IMR-90 (cell line): ENCODE measurements at regions not wholly inside any gene's neighbourhood (a gene's known extent, or its start where the extent isn't known, plus 50 kb on each side); places are given as distances from the start of the nearest gene placed in this dataset.

Experiments used
- MXI1 ChIP-seq: IDR thresholded peaks from 2 replicates; pipeline ENCODE4 v1.6.1; 2012; ENCODE audit warnings: low read depth, mild to moderate bottlenecking, low read length, moderate library complexity, borderline replicate concordance
- RAD21 ChIP-seq: IDR thresholded peaks from 2 replicates; pipeline ENCODE4 v1.6.1; 2012; ENCODE audit warnings: low read length, improper control_type of control experiment
- RCOR1 ChIP-seq: IDR thresholded peaks from 2 replicates; pipeline ENCODE4 v1.6.1; 2012; ENCODE audit warnings: mild to moderate bottlenecking, low read length, improper control_type of control experiment; ENCODE audit not compliant: insufficient replicate concordance
- TF ChIP-seq, protein P1 (sequence below): fragments of 150-350 bp; IDR thresholded peaks from 2 replicates; pipeline ENCODE4 v1.6.1; 2016; ENCODE audit warnings: low read depth, mild to moderate bottlenecking, low read length, moderate library complexity, borderline replicate concordance
- TF ChIP-seq, protein P2 (sequence below): conservative IDR thresholded peaks from 2 replicates; pipeline ENCODE4 v1.5.1; 2012; ENCODE audit warnings: mild to moderate bottlenecking, low read depth, low read length, improper control_type of control experiment

- TF ChIP-seq, protein P1, sequence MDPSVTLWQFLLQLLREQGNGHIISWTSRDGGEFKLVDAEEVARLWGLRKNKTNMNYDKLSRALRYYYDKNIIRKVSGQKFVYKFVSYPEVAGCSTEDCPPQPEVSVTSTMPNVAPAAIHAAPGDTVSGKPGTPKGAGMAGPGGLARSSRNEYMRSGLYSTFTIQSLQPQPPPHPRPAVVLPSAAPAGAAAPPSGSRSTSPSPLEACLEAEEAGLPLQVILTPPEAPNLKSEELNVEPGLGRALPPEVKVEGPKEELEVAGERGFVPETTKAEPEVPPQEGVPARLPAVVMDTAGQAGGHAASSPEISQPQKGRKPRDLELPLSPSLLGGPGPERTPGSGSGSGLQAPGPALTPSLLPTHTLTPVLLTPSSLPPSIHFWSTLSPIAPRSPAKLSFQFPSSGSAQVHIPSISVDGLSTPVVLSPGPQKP = no peak
- TF ChIP-seq RAD21 (no peak), RCOR1 (no peak), MXI1 (no peak)
- TF ChIP-seq, protein P2, sequence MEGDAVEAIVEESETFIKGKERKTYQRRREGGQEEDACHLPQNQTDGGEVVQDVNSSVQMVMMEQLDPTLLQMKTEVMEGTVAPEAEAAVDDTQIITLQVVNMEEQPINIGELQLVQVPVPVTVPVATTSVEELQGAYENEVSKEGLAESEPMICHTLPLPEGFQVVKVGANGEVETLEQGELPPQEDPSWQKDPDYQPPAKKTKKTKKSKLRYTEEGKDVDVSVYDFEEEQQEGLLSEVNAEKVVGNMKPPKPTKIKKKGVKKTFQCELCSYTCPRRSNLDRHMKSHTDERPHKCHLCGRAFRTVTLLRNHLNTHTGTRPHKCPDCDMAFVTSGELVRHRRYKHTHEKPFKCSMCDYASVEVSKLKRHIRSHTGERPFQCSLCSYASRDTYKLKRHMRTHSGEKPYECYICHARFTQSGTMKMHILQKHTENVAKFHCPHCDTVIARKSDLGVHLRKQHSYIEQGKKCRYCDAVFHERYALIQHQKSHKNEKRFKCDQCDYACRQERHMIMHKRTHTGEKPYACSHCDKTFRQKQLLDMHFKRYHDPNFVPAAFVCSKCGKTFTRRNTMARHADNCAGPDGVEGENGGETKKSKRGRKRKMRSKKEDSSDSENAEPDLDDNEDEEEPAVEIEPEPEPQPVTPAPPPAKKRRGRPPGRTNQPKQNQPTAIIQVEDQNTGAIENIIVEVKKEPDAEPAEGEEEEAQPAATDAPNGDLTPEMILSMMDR = no peak
These were observed 51.4 kb upstream of the IGF1R start for GRCh38 chr15:98596885-98597392.
